ENCODE measurements at regions not wholly inside any gene's neighbourhood (a gene's known extent, or its start where the extent isn't known, plus 50 kb on each side); places are given as distances from the start of the nearest gene placed in this dataset.
"Not testable (repeated sequence)": the region's sequence is repeated elsewhere in the genome, so short reads cannot be mapped to it uniquely, and the experiment has no call there.

- Histone ChIP-seq H3K27me3 (ENCODE audit: control insufficient read depth, insufficient read depth, low read length) (no peaks in the 10 kb centered on the region), H3K27ac (ENCODE audit: low read length) (no peak overlapping the region), H3K9ac (ENCODE audit: low read length) (peak overlapping the region; percentile 76), H3K36me3 (ENCODE audit: control insufficient read depth, low read depth, low read length) (no peaks in the 10 kb centered on the region), H3K4me3 (ENCODE audit: low read length) (peak overlapping the region; percentile 94), H3K4me1 (ENCODE audit: control insufficient read depth, low read depth, low read length) (peaks cover 4% of the 10 kb centered on the region), H3K9me3 (ENCODE audit: control insufficient read depth, low read depth, low read length) (no peaks in the 10 kb centered on the region)
These were observed 235.9 kb downstream of the FAM72C start for GRCh38 chr1:143735764-143736461.

- not testable (repeated sequence) for H3K9ac ChIP-seq (ENCODE audit: low read length); H3K36me3 ChIP-seq (ENCODE audit: control insufficient read depth, low read depth, low read length); H3K27ac ChIP-seq (ENCODE audit: low read length); H3K9me3 ChIP-seq (ENCODE audit: control insufficient read depth, low read depth, low read length); H3K4me1 ChIP-seq (ENCODE audit: control insufficient read depth, low read depth, low read length); H3K4me3 ChIP-seq (ENCODE audit: low read length); H3K27me3 ChIP-seq (ENCODE audit: control insufficient read depth, insufficient read depth, low read length)
These were observed 237.5 kb downstream of the FAM72C start for GRCh38 chr1:143734261-143734660.

- H3K27ac ChIP-seq (ENCODE audit: low read length); H3K4me3 ChIP-seq (ENCODE audit: low read length): not testable (repeated sequence)
These were observed 240.9 kb downstream of the FAM72C start for GRCh38 chr1:143730890-143731289.

GRCh38 chr1:143729449-143730111, 242.2 kb downstream of the FAM72C start:
- H3K4me3 ChIP-seq (ENCODE audit: low read length); H3K4me1 ChIP-seq (ENCODE audit: control insufficient read depth, low read depth, low read length); H3K9me3 ChIP-seq (ENCODE audit: control insufficient read depth, low read depth, low read length); H3K27me3 ChIP-seq (ENCODE audit: control insufficient read depth, insufficient read depth, low read length); H3K9ac ChIP-seq (ENCODE audit: low read length); H3K27ac ChIP-seq (ENCODE audit: low read length); H3K36me3 ChIP-seq (ENCODE audit: control insufficient read depth, low read depth, low read length): not testable (repeated sequence)

More at GRCh38 chr1:143730890-143731289, 240.9 kb downstream of the FAM72C start:
- not testable (repeated sequence) for H3K4me1 ChIP-seq (ENCODE audit: control insufficient read depth, low read depth, low read length); H3K36me3 ChIP-seq (ENCODE audit: control insufficient read depth, low read depth, low read length); H3K9ac ChIP-seq (ENCODE audit: low read length); H3K9me3 ChIP-seq (ENCODE audit: control insufficient read depth, low read depth, low read length); H3K27me3 ChIP-seq (ENCODE audit: control insufficient read depth, insufficient read depth, low read length)

GRCh38 chr1:143728802-143729448, 242.9 kb downstream of the FAM72C start:
- H3K27ac ChIP-seq (ENCODE audit: low read length); H3K27me3 ChIP-seq (ENCODE audit: control insufficient read depth, insufficient read depth, low read length); H3K9me3 ChIP-seq (ENCODE audit: control insufficient read depth, low read depth, low read length); H3K4me1 ChIP-seq (ENCODE audit: control insufficient read depth, low read depth, low read length); H3K36me3 ChIP-seq (ENCODE audit: control insufficient read depth, low read depth, low read length); H3K9ac ChIP-seq (ENCODE audit: low read length); H3K4me3 ChIP-seq (ENCODE audit: low read length): not testable (repeated sequence)

GRCh38 chr1:143727263-143727662, 244.5 kb downstream of the FAM72C start:
- H3K4me3 ChIP-seq (ENCODE audit: low read length) = no peak overlapping the region

GRCh38 chr1:143721024-143721373, 250.8 kb downstream of the FAM72C start:
- Histone ChIP-seq H3K9me3 (ENCODE audit: control insufficient read depth, low read depth, low read length) (no peaks in the 10 kb centered on the region), H3K27ac (ENCODE audit: low read length) (no peak overlapping the region), H3K36me3 (ENCODE audit: control insufficient read depth, low read depth, low read length) (no peaks in the 10 kb centered on the region), H3K4me1 (ENCODE audit: control insufficient read depth, low read depth, low read length) (no peaks in the 10 kb centered on the region), H3K27me3 (ENCODE audit: control insufficient read depth, insufficient read depth, low read length) (no peaks in the 10 kb centered on the region), H3K4me3 (ENCODE audit: low read length) (no peak overlapping the region), H3K9ac (ENCODE audit: low read length) (no peak overlapping the region)

More at GRCh38 chr1:143727263-143727662, 244.5 kb downstream of the FAM72C start:
- Histone ChIP-seq H3K4me1 (ENCODE audit: control insufficient read depth, low read depth, low read length) (no peaks in the 10 kb centered on the region), H3K27me3 (ENCODE audit: control insufficient read depth, insufficient read depth, low read length) (no peaks in the 10 kb centered on the region), H3K9ac (ENCODE audit: low read length) (no peak overlapping the region), H3K9me3 (ENCODE audit: control insufficient read depth, low read depth, low read length) (no peaks in the 10 kb centered on the region), H3K36me3 (ENCODE audit: control insufficient read depth, low read depth, low read length) (no peaks in the 10 kb centered on the region), H3K27ac (ENCODE audit: low read length) (no peak overlapping the region)

GRCh38 chr1:143720087-143721023, 251.4 kb downstream of the FAM72C start:
- no peak overlapping the region for H3K9ac ChIP-seq (ENCODE audit: low read length)
- no peaks in the 10 kb centered on the region for H3K9me3 ChIP-seq (ENCODE audit: control insufficient read depth, low read depth, low read length)
- no peaks in the 10 kb centered on the region for H3K27me3 ChIP-seq (ENCODE audit: control insufficient read depth, insufficient read depth, low read length)
- H3K27ac ChIP-seq (ENCODE audit: low read length) = no peak overlapping the region
- no peaks in the 10 kb centered on the region for H3K4me1 ChIP-seq (ENCODE audit: control insufficient read depth, low read depth, low read length)
- H3K4me3 ChIP-seq (ENCODE audit: low read length) = peak overlapping the region; percentile 16
- H3K36me3 ChIP-seq (ENCODE audit: control insufficient read depth, low read depth, low read length) = no peaks in the 10 kb centered on the region

- H3K4me3 ChIP-seq (ENCODE audit: low read length) = no peak overlapping the region
- no peak overlapping the region for H3K27ac ChIP-seq (ENCODE audit: low read length)
- no peaks in the 10 kb centered on the region for H3K9me3 ChIP-seq (ENCODE audit: control insufficient read depth, low read depth, low read length)
- H3K27me3 ChIP-seq (ENCODE audit: control insufficient read depth, insufficient read depth, low read length) = no peaks in the 10 kb centered on the region
- no peaks in the 10 kb centered on the region for H3K4me1 ChIP-seq (ENCODE audit: control insufficient read depth, low read depth, low read length)
- H3K9ac ChIP-seq (ENCODE audit: low read length) = no peak overlapping the region
- no peaks in the 10 kb centered on the region for H3K36me3 ChIP-seq (ENCODE audit: control insufficient read depth, low read depth, low read length)
These were observed 253.3 kb downstream of the FAM72C start for GRCh38 chr1:143718524-143718923.

GRCh38 chr1:143718021-143718420, 253.8 kb downstream of the FAM72C start:
- no peaks in the 10 kb centered on the region for H3K36me3 ChIP-seq (ENCODE audit: control insufficient read depth, low read depth, low read length)
- H3K9me3 ChIP-seq (ENCODE audit: control insufficient read depth, low read depth, low read length) = no peaks in the 10 kb centered on the region
- H3K27me3 ChIP-seq (ENCODE audit: control insufficient read depth, insufficient read depth, low read length) = no peaks in the 10 kb centered on the region
- no peak overlapping the region for H3K4me3 ChIP-seq (ENCODE audit: low read length)
- no peak overlapping the region for H3K27ac ChIP-seq (ENCODE audit: low read length)
- no peaks in the 10 kb centered on the region for H3K4me1 ChIP-seq (ENCODE audit: control insufficient read depth, low read depth, low read length)
- H3K9ac ChIP-seq (ENCODE audit: low read length) = no peak overlapping the region

GRCh38 chr1:143717434-143717833, 254.4 kb downstream of the FAM72C start:
- Histone ChIP-seq H3K4me3 (ENCODE audit: low read length) (no peak overlapping the region), H3K27me3 (ENCODE audit: control insufficient read depth, insufficient read depth, low read length) (no peaks in the 10 kb centered on the region), H3K9me3 (ENCODE audit: control insufficient read depth, low read depth, low read length) (no peaks in the 10 kb centered on the region), H3K9ac (ENCODE audit: low read length) (no peak overlapping the region), H3K36me3 (ENCODE audit: control insufficient read depth, low read depth, low read length) (no peaks in the 10 kb centered on the region), H3K27ac (ENCODE audit: low read length) (no peak overlapping the region), H3K4me1 (ENCODE audit: control insufficient read depth, low read depth, low read length) (no peaks in the 10 kb centered on the region)

All from iPS-18a (cell line).